ENCODE measurements at regions not wholly inside any gene's neighbourhood (a gene's known extent, or its start where the extent isn't known, plus 50 kb on each side); places are given as distances from the start of the nearest gene placed in this dataset.

- H3K4me3 ChIP-seq (replicated peaks; ENCODE audit: low read depth, low read length), result no peak overlapping the region
- no peak for DNase-seq (ENCODE audit: extremely low read depth, low read depth)
- no peak for TF ChIP-seq CTCF (IDR thresholded peaks at IDR 0.05; ENCODE audit: low read depth, low read length, missing control alignments)
Measured at GRCh38 chr14:71588576-71589215, 343.5 kb upstream of the RGS6 start.

GRCh38 chr14:71589609-71590008 is 342.6 kb upstream of the RGS6 start:
- no peak for DNase-seq (ENCODE audit: extremely low read depth, low read depth)
- H3K4me3 ChIP-seq (replicated peaks; ENCODE audit: low read depth, low read length), result no peak overlapping the region
- TF ChIP-seq CTCF (IDR thresholded peaks at IDR 0.05; ENCODE audit: low read depth, low read length, missing control alignments), result no peak

GRCh38 chr14:71590131-71590530 is 342.1 kb upstream of the RGS6 start:
- H3K4me3 ChIP-seq (replicated peaks; ENCODE audit: low read depth, low read length), result no peak overlapping the region
- no peak for DNase-seq (ENCODE audit: extremely low read depth, low read depth)
- TF ChIP-seq CTCF (IDR thresholded peaks at IDR 0.05; ENCODE audit: low read depth, low read length, missing control alignments), result no peak

DNA sequence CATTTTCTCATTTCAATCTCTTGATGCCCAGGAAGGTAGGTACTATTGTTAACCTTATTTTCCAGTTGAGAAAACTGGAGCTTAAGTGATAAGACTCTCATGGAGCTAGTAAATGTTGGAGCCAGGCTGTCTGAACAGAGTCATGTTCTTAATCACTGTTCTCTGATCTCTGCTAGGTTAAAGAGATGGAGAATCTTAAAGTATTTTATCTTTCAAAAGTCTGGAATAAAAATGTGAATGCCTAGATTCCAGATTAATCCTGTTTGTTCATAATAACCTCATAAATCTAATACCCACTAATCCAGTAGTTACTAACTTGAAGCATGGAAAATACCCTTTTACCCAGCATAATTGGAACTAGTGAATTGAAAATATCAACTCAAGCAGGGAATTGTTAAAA is 341.0 kb upstream of the RGS6 start:
- no peak for DNase-seq (ENCODE audit: extremely low read depth, low read depth)
- TF ChIP-seq CTCF (IDR thresholded peaks at IDR 0.05; ENCODE audit: low read depth, low read length, missing control alignments), result no peak
- no peak overlapping the region for H3K4me3 ChIP-seq (replicated peaks; ENCODE audit: low read depth, low read length)

GRCh38 chr14:71591929-71592328 is 340.3 kb upstream of the RGS6 start:
- TF ChIP-seq CTCF (IDR thresholded peaks at IDR 0.05; ENCODE audit: low read depth, low read length, missing control alignments), result no peak
- DNase-seq (ENCODE audit: extremely low read depth, low read depth), result no peak
- no peak overlapping the region for H3K4me3 ChIP-seq (replicated peaks; ENCODE audit: low read depth, low read length)

GRCh38 chr14:71592361-71592760 is 339.9 kb upstream of the RGS6 start:
- TF ChIP-seq CTCF (IDR thresholded peaks at IDR 0.05; ENCODE audit: low read depth, low read length, missing control alignments), result no peak
- no peak for DNase-seq (ENCODE audit: extremely low read depth, low read depth)
- H3K4me3 ChIP-seq (replicated peaks; ENCODE audit: low read depth, low read length), result no peak overlapping the region

GRCh38 chr14:71593966-71594365 is 338.3 kb upstream of the RGS6 start:
- DNase-seq (ENCODE audit: extremely low read depth, low read depth), result no peak
- no peak for TF ChIP-seq CTCF (IDR thresholded peaks at IDR 0.05; ENCODE audit: low read depth, low read length, missing control alignments)
- no peak overlapping the region for H3K4me3 ChIP-seq (replicated peaks; ENCODE audit: low read depth, low read length)

All from HFF-Myc (cell line).